IPS-NIHi11 (cell line): ENCODE measurements at regions not wholly inside any gene's neighbourhood (a gene's known extent, or its start where the extent isn't known, plus 50 kb on each side); places are given as distances from the start of the nearest gene placed in this dataset.
A peak's percentile ranks its signal among the peaks of the same experiment; 100 is the strongest.
"Not testable (repeated sequence)": the region's sequence is repeated elsewhere in the genome, so short reads cannot be mapped to it uniquely, and the experiment has no call there.

ENCODE experiments used
- DNase-seq: peaks from one replicate; pipeline ENCODE4 v3.0.0; 2012; ENCODE audit warnings: mixed read lengths, low spot score

GRCh38 chr2:10223932-10224720 lies 78.6 kb upstream of the HPCAL1 start:
- peak; percentile 50 for DNase-seq

- no peak for DNase-seq
These were observed 78.0 kb upstream of the HPCAL1 start for GRCh38 chr2:10224734-10225133.

GRCh38 chr2:10225291-10226037 lies 77.2 kb upstream of the HPCAL1 start:
- DNase-seq = peak; percentile 72

DNA sequence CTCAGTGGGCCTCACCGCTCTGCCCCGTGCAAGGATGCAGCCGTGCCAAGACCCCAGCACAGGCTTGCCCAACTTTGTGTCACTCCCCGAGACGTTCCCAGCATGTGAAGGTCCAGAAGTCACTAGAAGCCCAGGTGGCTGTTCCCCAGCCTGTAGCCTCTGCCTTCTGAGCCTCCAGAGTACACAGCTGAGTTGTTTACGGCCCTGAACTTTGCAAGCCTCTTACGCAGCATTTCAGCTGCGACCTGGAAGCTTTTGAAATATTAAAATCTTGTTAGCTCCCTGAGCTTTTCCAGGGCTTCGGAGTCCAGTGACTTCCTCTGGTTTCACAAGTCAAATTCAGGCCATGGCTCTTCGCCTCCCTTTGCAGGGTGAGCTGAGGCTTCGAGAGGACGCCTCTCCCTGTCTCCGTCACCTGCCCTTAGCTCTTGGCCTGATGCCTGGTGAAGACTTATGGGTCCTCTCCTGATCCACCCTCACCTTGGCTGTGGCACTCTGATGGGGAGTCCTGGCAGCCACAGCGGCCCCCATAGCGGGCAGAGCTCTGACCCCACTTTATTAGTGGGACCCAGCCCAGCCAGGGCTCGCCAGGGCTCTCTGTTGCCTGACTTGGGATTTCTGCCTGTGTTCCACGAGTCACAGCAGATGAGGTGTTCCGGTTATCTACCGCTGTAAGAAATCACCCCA lies 76.5 kb upstream of the HPCAL1 start:
- no peak for DNase-seq

DNA sequence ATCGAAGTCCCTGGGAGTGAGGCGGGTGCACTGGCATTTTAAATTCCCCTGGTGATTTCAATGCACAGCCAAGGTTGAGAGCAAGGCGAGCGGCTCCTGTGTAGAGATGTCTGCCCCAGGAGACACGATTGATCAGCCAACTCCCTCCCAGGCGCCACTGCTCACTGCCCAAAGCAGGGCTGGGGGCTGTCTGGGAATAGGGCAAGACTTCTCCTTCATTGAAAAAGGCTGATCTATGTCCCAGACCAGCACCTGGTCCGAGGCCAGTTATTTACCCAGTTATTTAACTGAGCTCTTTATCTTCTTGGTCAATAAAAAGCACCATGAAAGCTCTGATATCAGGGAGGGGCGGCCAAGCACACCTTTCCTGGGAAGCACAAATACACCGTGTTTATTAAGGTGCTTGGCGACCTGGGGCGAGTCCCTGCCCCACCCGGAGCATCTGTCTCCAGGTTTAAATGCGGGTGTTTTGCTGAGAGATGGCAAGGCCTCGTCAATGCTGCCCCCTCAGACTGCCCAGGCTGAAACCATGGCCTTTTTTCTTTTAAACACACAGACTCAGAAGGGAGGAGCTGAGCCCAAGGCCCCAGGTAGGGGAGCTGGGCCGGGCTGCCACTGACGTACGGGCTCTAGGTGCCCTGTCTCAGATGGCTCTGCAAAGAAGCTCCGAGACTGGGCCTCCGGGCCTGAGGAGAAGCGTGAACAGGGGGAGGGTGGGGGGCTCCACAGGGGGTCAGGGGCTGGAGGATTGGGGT lies 73.9 kb upstream of the HPCAL1 start:
- DNase-seq = no peak

- no peak for DNase-seq
These were observed 73.1 kb upstream of the HPCAL1 start for GRCh38 chr2:10229462-10230099.

- DNase-seq = no peak
These were observed 72.2 kb upstream of the HPCAL1 start for GRCh38 chr2:10230499-10230898.

DNA sequence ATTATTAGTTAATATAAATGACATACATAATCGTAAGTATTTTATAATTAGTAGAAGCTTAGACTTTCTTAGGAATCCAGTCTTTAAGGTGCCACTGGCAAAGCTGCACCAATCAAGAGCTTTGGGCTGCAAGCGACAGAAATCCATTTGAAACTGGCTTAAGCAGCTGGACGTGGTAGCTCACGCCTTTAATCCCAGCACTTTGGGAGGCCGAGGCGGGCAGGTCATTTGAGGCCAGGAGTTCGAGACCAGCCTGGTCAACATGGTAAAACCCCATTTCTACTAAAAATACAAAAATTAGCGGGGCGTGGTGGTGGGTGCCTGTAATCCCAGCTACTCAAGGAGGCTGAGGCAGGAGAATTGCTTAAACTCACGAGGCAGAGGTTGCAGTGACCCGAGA lies 71.8 kb upstream of the HPCAL1 start:
- DNase-seq = not testable (repeated sequence)

- DNase-seq = no peak
These were observed 71.1 kb upstream of the HPCAL1 start for GRCh38 chr2:10231551-10232085.

DNA sequence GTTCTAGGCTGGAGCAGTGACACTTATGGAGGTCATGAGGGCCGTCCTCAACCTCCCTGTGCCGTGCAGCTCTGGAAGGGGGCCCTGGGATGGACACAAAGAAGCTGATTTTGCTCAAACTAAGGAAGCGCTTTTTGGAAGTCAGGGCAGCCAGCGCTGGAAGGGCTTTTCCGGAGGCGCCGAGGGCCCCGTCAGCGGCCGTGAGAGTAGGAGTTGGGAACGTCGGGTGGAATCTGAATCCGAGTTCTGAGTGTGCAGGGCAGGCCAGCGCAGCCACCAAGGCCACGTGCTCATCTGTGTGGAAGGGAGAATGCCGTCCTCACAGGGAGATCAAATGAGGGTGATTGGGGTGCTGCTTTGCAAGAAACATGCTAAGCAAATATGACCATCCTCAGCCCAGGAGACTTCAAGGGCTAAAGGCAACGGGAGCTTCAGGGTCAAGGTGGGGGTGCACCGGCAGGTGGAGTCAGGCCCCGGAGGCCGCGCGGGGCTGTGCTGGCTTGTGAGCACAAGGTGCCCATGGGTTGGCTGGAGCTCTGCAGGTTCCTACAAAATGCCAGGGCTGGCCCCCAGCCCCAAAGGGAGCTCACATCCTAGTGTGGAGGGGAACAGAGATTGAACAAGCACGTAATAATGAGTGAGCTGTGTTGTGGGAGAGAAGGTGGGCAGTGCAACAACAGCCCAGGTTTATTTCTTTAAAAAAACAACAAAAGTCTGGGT lies 70.4 kb upstream of the HPCAL1 start:
- no peak for DNase-seq

- DNase-seq = no peak
These were observed 69.3 kb upstream of the HPCAL1 start for GRCh38 chr2:10233131-10234012.

- DNase-seq = no peak
These were observed 68.7 kb upstream of the HPCAL1 start for GRCh38 chr2:10234013-10234306.

- no peak for DNase-seq
These were observed 68.2 kb upstream of the HPCAL1 start for GRCh38 chr2:10234409-10235094.

GRCh38 chr2:10235099-10235908 lies 67.4 kb upstream of the HPCAL1 start:
- DNase-seq = no peak

DNA sequence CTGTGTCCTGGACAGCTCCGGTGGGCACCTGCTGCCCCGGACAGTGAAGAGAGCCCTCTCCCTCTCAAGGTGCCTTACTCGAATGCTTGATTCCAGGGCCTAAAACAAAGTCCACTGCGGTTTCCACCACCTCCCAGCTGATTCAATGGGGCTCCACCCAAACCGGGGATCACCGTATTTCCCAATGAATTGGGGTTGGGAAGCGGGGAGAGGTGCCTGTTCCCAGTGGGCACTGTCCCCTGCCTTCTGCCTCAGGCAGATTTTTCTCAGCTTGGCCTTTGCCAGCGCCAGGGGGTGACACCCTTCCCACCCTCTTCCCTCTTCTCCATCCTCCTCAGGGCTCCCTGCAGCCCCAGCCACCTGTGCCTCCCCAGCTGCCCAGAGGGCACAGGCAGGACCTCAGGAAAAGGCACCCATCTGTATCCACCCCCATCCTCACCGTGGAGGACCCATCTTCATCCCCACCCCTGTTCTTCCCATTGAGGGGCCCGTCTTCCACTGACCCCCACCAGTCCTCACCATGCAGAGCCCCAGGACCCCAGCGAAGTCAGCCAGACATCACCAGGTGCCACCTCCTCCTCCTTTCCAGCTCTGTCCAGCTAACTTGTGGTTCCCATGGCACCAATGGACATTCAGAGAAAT lies 66.7 kb upstream of the HPCAL1 start:
- DNase-seq = no peak

- no peak for DNase-seq
These were observed 65.9 kb upstream of the HPCAL1 start for GRCh38 chr2:10236571-10237391.
